Lower leg skin (tissue), 3 donors: ENCODE measurements at regions not wholly inside any gene's neighbourhood (a gene's known extent, or its start where the extent isn't known, plus 50 kb on each side); places are given as distances from the start of the nearest gene placed in this dataset.

Source experiments
- POLR2A ChIP-seq, 2 donors: fragments of 450-650 bp; IDR thresholded peaks; one replicate each; pipeline ENCODE4 v1.6.1; 2016 to 2017; ENCODE audit warnings: antibody characterized with exemption in 2 of 2, mild to moderate bottlenecking in 1 of 2, moderate library complexity in 1 of 2
- TF ChIP-seq, protein P1 (sequence below), 3 donors: fragments of 450-650 bp; IDR thresholded peaks; one replicate each; pipeline ENCODE4 v1.5.1; 2016; ENCODE audit warnings: antibody characterized with exemption in 3 of 3, mild to moderate bottlenecking in 3 of 3, moderate library complexity in 2 of 3

DNA sequence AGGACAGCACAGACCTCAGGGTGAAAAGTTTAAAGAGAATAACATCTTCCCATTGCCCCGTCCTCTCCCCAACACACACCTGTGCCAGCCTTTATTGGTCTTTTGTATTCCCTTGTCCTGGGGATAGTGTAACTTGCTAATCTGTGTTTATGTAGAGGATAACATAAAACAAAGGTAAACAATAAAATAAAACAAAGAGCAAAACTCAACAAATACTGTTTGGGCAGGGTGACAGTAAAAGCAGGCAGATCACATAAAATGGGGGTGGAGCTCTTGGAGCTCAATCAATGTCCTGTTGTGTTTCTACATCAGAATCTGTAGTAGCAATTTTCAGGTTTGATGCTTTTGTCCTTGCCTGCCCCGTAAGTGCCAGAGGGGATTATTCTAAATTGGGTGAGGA, 1939.7 kb downstream of the TP53TG3F start:
- TF ChIP-seq, protein P1, sequence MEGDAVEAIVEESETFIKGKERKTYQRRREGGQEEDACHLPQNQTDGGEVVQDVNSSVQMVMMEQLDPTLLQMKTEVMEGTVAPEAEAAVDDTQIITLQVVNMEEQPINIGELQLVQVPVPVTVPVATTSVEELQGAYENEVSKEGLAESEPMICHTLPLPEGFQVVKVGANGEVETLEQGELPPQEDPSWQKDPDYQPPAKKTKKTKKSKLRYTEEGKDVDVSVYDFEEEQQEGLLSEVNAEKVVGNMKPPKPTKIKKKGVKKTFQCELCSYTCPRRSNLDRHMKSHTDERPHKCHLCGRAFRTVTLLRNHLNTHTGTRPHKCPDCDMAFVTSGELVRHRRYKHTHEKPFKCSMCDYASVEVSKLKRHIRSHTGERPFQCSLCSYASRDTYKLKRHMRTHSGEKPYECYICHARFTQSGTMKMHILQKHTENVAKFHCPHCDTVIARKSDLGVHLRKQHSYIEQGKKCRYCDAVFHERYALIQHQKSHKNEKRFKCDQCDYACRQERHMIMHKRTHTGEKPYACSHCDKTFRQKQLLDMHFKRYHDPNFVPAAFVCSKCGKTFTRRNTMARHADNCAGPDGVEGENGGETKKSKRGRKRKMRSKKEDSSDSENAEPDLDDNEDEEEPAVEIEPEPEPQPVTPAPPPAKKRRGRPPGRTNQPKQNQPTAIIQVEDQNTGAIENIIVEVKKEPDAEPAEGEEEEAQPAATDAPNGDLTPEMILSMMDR (IDR thresholded peaks at IDR 0.05) = no peak
- no peak for TF ChIP-seq POLR2A (IDR thresholded peaks at IDR 0.05)
